Fibroblast of pulmonary artery (primary cell): ENCODE measurements at regions not wholly inside any gene's neighbourhood (a gene's known extent, or its start where the extent isn't known, plus 50 kb on each side); places are given as distances from the start of the nearest gene placed in this dataset.

Source experiments
- DNase-seq: peaks from one replicate; pipeline ENCODE4 v3.0.0-alpha.2; 2010; ENCODE audit warnings: low read depth
- H3K4me3 ChIP-seq: replicated peaks from 2 replicates; pipeline ENCODE4 v1.5.1; 2011; ENCODE audit warnings: low read depth, mild to moderate bottlenecking, control low read depth, low read length, moderate library complexity
- TF ChIP-seq, protein P1 (sequence below): IDR thresholded peaks from 2 replicates; pipeline ENCODE4 v1.5.1; 2011; ENCODE audit warnings: mild to moderate bottlenecking, control low read depth, low read length, inconsistent platforms; ENCODE audit errors: missing control alignments

- DNase-seq, result no peak
- H3K4me3 ChIP-seq, result no peak overlapping the region
- TF ChIP-seq, protein P1, sequence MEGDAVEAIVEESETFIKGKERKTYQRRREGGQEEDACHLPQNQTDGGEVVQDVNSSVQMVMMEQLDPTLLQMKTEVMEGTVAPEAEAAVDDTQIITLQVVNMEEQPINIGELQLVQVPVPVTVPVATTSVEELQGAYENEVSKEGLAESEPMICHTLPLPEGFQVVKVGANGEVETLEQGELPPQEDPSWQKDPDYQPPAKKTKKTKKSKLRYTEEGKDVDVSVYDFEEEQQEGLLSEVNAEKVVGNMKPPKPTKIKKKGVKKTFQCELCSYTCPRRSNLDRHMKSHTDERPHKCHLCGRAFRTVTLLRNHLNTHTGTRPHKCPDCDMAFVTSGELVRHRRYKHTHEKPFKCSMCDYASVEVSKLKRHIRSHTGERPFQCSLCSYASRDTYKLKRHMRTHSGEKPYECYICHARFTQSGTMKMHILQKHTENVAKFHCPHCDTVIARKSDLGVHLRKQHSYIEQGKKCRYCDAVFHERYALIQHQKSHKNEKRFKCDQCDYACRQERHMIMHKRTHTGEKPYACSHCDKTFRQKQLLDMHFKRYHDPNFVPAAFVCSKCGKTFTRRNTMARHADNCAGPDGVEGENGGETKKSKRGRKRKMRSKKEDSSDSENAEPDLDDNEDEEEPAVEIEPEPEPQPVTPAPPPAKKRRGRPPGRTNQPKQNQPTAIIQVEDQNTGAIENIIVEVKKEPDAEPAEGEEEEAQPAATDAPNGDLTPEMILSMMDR, result no peak
Observed at GRCh38 chr17:73711916-73712315, 67.7 kb upstream of the SDK2 start.

DNA sequence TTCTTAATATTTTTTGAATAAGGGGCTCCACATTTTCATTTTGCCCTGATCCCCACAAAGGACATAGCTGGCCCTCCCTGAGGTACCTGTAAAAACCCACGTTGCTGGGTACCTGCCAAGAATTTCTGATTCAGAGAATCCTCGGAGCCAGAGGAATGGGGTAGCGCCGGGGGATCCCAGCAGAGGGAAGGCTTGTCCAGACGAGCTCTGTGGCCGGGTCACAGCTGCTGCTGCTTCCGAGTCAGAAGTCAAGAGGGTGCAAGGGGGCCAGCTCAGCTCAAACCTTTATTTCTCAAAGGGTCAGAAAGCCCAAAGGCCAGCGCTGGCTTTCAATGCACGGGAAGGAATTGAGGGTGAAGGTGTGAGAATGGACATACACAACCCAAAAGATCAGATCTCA lies 68.9 kb upstream of the SDK2 start:
- DNase-seq, result no peak
- H3K4me3 ChIP-seq, result no peak overlapping the region
- TF ChIP-seq, protein P1, result no peak

DNA sequence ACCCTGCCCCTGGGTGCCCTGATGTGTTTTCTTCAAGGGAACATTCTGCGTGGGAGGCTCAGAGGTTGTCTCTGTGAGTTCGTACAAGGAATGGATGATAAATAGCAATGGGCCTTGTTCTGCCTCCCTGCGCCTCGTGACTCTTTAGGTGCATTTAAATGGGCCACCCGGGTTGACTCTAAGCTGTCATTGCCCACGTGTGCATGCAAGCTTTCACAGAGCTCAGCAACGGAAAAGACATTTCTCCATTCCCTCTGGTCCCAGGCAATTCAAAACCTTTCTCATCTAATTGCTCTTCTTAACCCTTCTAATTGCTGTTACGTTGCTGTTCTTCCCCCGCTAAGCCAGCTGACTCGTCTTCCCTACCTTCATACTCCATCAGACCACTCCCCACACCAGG lies 71.5 kb upstream of the SDK2 start:
- no peak for DNase-seq
- H3K4me3 ChIP-seq, result no peak overlapping the region
- TF ChIP-seq, protein P1, result no peak

DNA sequence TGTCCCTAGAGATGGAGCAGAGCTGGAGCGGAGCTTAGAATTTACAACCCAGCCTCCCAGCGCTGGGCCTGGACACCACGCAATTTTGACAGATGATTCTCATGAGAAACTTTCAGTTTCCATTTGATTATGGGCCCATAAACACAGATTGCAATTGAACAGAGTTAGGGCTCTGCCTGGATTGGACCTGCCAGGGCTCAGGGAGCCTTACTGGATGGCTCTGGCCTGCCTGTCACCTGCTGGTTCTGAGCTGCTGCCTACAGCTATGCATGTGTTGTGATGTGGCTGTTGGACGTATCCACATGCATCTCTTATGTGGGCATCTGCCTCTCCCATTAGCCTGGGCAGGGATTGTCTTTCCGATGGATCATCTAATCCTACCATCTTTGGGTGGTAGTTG lies 73.4 kb upstream of the SDK2 start:
- DNase-seq, result no peak
- H3K4me3 ChIP-seq, result no peak overlapping the region
- TF ChIP-seq, protein P1, result no peak

GRCh38 chr17:73718362-73718761 lies 74.1 kb upstream of the SDK2 start:
- TF ChIP-seq, protein P1, result no peak
- no peak overlapping the region for H3K4me3 ChIP-seq
- no peak for DNase-seq

GRCh38 chr17:73718912-73719311 lies 74.7 kb upstream of the SDK2 start:
- H3K4me3 ChIP-seq, result no peak overlapping the region

DNA sequence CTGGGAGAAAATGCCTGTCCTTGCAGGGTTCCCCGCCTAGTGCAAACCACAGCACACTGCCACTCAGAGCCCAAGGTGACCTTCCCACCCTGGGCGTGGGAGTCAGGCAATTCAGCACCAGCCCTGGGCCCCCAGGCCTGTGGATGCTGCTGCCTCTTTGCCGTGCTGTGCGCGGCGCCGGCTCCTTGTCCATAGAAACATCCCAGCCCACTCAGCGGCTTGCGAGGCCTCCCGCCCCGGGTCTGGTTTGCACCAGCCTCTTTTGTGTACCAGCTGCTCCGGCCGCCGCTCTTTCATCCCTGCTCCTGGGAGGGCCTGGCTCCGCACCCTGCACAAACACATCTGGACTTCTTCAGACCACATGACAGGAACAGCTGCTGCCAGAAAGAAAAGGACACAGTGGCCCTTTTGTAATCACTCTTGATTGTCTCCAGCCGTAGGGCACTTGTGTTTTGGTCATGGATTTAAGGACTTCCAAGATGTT lies 75.4 kb upstream of the SDK2 start:
- no peak overlapping the region for H3K4me3 ChIP-seq
- TF ChIP-seq, protein P1, result no peak
- DNase-seq, result no peak

More at GRCh38 chr17:73718912-73719311, 74.7 kb upstream of the SDK2 start:
- no peak for DNase-seq
- TF ChIP-seq, protein P1, result no peak
